HEK293T (cell line): ENCODE measurements at regions not wholly inside any gene's neighbourhood (a gene's known extent, or its start where the extent isn't known, plus 50 kb on each side); places are given as distances from the start of the nearest gene placed in this dataset.

Experiments
- CTCF ChIA-PET: fragments of 350-600 bp; formaldehyde crosslinking; extraction: SDS; loops from one replicate; lab custom pipeline; 2021; ENCODE audit warnings: antibody characterized with exemption, inconsistent platforms; lab: Yijun Ruan, JAX
- POLR2A ChIA-PET: fragments of 350-600 bp; formaldehyde crosslinking; extraction: SDS; loops from one replicate; lab custom pipeline; 2020; ENCODE audit warnings: antibody characterized with exemption, inconsistent platforms; lab: Yijun Ruan, JAX
- DNase-seq: peaks from one replicate; pipeline ENCODE4 v3.0.0; 2012; ENCODE audit warnings: mixed read lengths; ENCODE audit errors: extremely low spot score
- ARNT ChIP-seq: fragments of 450-650 bp; IDR thresholded peaks from 2 replicates; pipeline ENCODE4 v1.6.1; 2017; ENCODE audit warnings: mild to moderate bottlenecking
- BHLHE40 ChIP-seq: fragments of 450-650 bp; IDR thresholded peaks from 2 replicates; pipeline ENCODE4 v1.6.1; 2016; ENCODE audit warnings: mild to moderate bottlenecking, moderate library complexity, borderline replicate concordance
- CTBP1 ChIP-seq: fragments of 450-650 bp; IDR thresholded peaks from 2 replicates; pipeline ENCODE4 v1.6.1; 2016; ENCODE audit warnings: borderline replicate concordance
- ELF4 ChIP-seq: fragments of 450-650 bp; IDR thresholded peaks from 2 replicates; pipeline ENCODE4 v1.6.1; 2017; ENCODE audit warnings: antibody characterized with exemption
- FOXA1 ChIP-seq: fragments of 450-650 bp; IDR thresholded peaks from 2 replicates; pipeline ENCODE4 v1.6.1; 2016; ENCODE audit warnings: mild to moderate bottlenecking
- FOXK2 ChIP-seq: fragments of 450-650 bp; IDR thresholded peaks from 2 replicates; pipeline ENCODE4 v1.6.1; 2016; ENCODE audit warnings: mild to moderate bottlenecking
- FOXM1 ChIP-seq: fragments of 450-650 bp; IDR thresholded peaks from 2 replicates; pipeline ENCODE4 v1.6.1; 2017; ENCODE audit warnings: mild to moderate bottlenecking, borderline replicate concordance
- HDGF ChIP-seq: fragments of 450-650 bp; IDR thresholded peaks from 2 replicates; pipeline ENCODE4 v1.6.1; 2017; ENCODE audit warnings: antibody characterized with exemption, borderline replicate concordance
- L3MBTL2 ChIP-seq: fragments of 450-650 bp; conservative IDR thresholded peaks from 2 replicates; pipeline ENCODE4 v1.6.1; 2016; ENCODE audit warnings: mild to moderate bottlenecking
- LEF1 ChIP-seq: fragments of 450-650 bp; IDR thresholded peaks from 2 replicates; pipeline ENCODE4 v1.6.1; 2017; ENCODE audit warnings: mild to moderate bottlenecking, borderline replicate concordance
- NFRKB ChIP-seq: fragments of 450-650 bp; IDR thresholded peaks from 2 replicates; pipeline ENCODE4 v1.6.1; 2016; ENCODE audit warnings: mild to moderate bottlenecking, moderate library complexity
- PKNOX1 ChIP-seq: fragments of 450-650 bp; IDR thresholded peaks from 2 replicates; pipeline ENCODE4 v1.6.1; 2016
- SP1 ChIP-seq: fragments of 450-650 bp; IDR thresholded peaks from 2 replicates; pipeline ENCODE4 v1.6.1; 2017
- SUZ12 ChIP-seq: fragments of 450-650 bp; IDR thresholded peaks from 2 replicates; pipeline ENCODE4 v1.6.1; 2016; ENCODE audit warnings: mild to moderate bottlenecking
- TARDBP ChIP-seq: fragments of 450-650 bp; IDR thresholded peaks from 2 replicates; pipeline ENCODE4 v1.6.1; 2016
- ZNF384 ChIP-seq: fragments of 450-650 bp; IDR thresholded peaks from 2 replicates; pipeline ENCODE4 v1.6.1; 2016

DNA sequence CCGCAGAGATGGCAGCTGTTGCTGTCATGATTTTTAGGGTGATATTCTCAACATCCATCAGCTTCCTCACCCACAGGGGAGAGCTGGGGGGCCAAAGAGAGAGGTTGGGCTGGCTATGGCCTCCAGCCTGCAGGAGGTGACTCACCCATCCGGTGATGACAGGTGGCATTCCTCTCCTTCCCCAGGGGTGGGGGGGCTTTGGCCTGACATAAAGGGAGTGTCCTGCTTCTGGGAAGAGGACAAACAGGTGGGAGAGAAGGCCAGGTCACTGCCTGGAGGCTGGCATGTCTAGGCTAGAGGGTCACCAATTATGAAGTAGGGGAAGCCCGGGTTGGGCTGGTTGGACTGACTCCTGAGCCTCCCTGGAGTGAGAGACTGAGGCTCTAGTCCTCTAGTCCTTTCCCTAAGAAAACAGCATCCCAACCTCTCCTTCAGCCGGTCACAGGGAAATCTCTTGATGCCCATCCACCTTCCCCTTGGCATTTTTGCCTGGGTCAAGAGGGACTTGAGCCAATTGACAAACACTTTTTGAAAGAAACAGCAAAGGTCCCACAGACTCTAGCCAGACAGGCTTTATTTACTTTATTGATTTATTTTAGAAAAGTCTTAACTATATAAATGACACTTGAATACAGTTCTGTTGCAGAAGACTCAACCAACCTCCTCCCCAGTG lies 79.8 kb upstream of the ZNF716 start:
- CTCF ChIA-PET, result no interaction called here
- no peak for TF ChIP-seq ZNF384
- TF ChIP-seq CTBP1, result no peak
- no peak for TF ChIP-seq PKNOX1
- TF ChIP-seq LEF1, result no peak
- TF ChIP-seq L3MBTL2, result no peak
- TF ChIP-seq BHLHE40, result no peak
- no peak for TF ChIP-seq FOXK2
- TF ChIP-seq ARNT, result no peak
- TF ChIP-seq HDGF, result no peak
- no peak for TF ChIP-seq ELF4
- TF ChIP-seq SP1, result no peak
- no peak for TF ChIP-seq SUZ12
- no peak for TF ChIP-seq FOXA1
- TF ChIP-seq TARDBP, result no peak
- no peak for TF ChIP-seq FOXM1
- TF ChIP-seq NFRKB, result no peak
- no peak for DNase-seq
- POLR2A ChIA-PET, result no interaction called here

GRCh38 chr7:57370739-57371098 lies 79.3 kb upstream of the ZNF716 start:
- no peak for DNase-seq
- ChIA-PET POLR2A (no interaction called here), CTCF (no interaction called here)
- no peak for TF ChIP-seq BHLHE40
- TF ChIP-seq PKNOX1, result no peak
- no peak for TF ChIP-seq FOXM1
- TF ChIP-seq HDGF, result no peak
- TF ChIP-seq LEF1, result no peak
- TF ChIP-seq TARDBP, result no peak
- no peak for TF ChIP-seq ARNT
- no peak for TF ChIP-seq SUZ12
- no peak for TF ChIP-seq NFRKB
- no peak for TF ChIP-seq CTBP1
- no peak for TF ChIP-seq FOXK2
- TF ChIP-seq SP1, result no peak
- TF ChIP-seq L3MBTL2, result no peak
- no peak for TF ChIP-seq ZNF384
- TF ChIP-seq FOXA1, result no peak
- TF ChIP-seq ELF4, result no peak

DNA sequence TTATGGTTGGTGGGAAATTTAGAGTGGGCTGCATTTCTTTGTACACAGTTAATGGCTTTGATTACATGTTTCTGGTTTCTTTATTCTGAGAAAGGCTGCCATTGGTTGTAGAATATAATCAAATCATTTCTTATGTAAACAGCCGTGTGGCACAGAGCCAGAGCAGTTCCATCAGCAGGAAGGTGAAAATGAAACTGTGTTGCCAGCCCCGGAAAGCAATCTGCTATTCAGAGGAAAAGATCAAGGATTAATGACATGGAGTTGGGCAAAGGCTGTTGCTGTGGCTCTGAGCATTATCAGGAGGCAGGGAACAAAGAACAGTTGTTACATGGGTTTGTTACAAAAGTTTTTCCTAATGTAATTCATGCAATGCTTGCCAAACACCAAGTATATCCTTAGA lies 74.2 kb upstream of the ZNF716 start:
- DNase-seq, result no peak
- ChIA-PET POLR2A (no interaction called here), CTCF (no interaction called here)
- TF ChIP-seq FOXK2 (no peak), SP1 (no peak), FOXM1 (no peak), ARNT (no peak), NFRKB (no peak), SUZ12 (no peak), HDGF (no peak), PKNOX1 (no peak), LEF1 (no peak), CTBP1 (no peak), ELF4 (no peak), L3MBTL2 (no peak)

- ChIA-PET POLR2A (no interaction called here), CTCF (no interaction called here)
- no peak for DNase-seq
- TF ChIP-seq FOXK2 (no peak), ZNF384 (no peak), NFRKB (no peak), FOXM1 (no peak), CTBP1 (no peak), TARDBP (no peak), LEF1 (no peak)
Measured at GRCh38 chr7:57381581-57381980, 68.4 kb upstream of the ZNF716 start.

- POLR2A ChIA-PET, result no interaction called here
- TF ChIP-seq CTBP1 (no peak), FOXK2 (no peak), NFRKB (no peak), HDGF (no peak), ELF4 (no peak), FOXA1 (no peak), BHLHE40 (no peak), FOXM1 (no peak), SUZ12 (no peak), L3MBTL2 (no peak)
- DNase-seq, result no peak
- CTCF ChIA-PET, result no interaction called here
Measured at GRCh38 chr7:57384380-57384779, 65.6 kb upstream of the ZNF716 start.

GRCh38 chr7:57385668-57386067 lies 64.3 kb upstream of the ZNF716 start:
- POLR2A ChIA-PET, result no interaction called here
- CTCF ChIA-PET, result no interaction called here
- TF ChIP-seq FOXM1 (no peak), TARDBP (no peak), PKNOX1 (no peak), BHLHE40 (no peak)
- DNase-seq, result no peak
